ENCODE measurements at regions not wholly inside any gene's neighbourhood (a gene's known extent, or its start where the extent isn't known, plus 50 kb on each side); places are given as distances from the start of the nearest gene placed in this dataset.

GRCh38 chr2:155315768-155316167 is 617.3 kb downstream of the KCNJ3 start:
- Histone ChIP-seq H4K20me1 (ENCODE audit: insufficient read depth, low read length) (no peaks in the 10 kb centered on the region), H3K23ac (ENCODE audit: low read depth, low read length) (no peak overlapping the region), H3K27ac (ENCODE audit: insufficient read depth, low read length) (no peak overlapping the region), H4K8ac (ENCODE audit: low read depth in 2 of 2, low read length in 2 of 2) (no peak overlapping the region), H2AK5ac (ENCODE audit: low read depth, low read length) (no peak overlapping the region), H3K14ac (replicated peaks; ENCODE audit: low read depth, low read length) (no peak overlapping the region), H3K9me3 (ENCODE audit: control insufficient read depth, insufficient read depth, low read length) (no peaks in the 10 kb centered on the region), H3K9me1 (ENCODE audit: insufficient read depth, low read length) (no peaks in the 10 kb centered on the region), H3K9ac (ENCODE audit: low read depth, low read length) (no peak overlapping the region), H3K4ac (ENCODE audit: low read depth, low read length) (no peak overlapping the region), H3K36me3 (ENCODE audit: control insufficient read depth, insufficient read depth, low read length) (no peaks in the 10 kb centered on the region), H4K91ac (ENCODE audit: insufficient read depth, low read depth, low read length) (no peak overlapping the region), H2AFZ (replicated peaks; ENCODE audit: low read length, poor library complexity) (no peak overlapping the region), H2AK9ac (replicated peaks; ENCODE audit: low read depth, low read length, poor library complexity) (no peak overlapping the region), H4K5ac (ENCODE audit: low read depth, low read length) (no peak overlapping the region), H3K18ac (ENCODE audit: low read depth, low read length) (no peak overlapping the region), H2BK120ac (ENCODE audit: low read depth, low read length) (no peak overlapping the region), H2BK15ac (ENCODE audit: low read depth, low read length) (no peak overlapping the region), H3K4me1 (ENCODE audit: control insufficient read depth, insufficient read depth, low read length) (no peaks in the 10 kb centered on the region), H3K79me1 (ENCODE audit: low read depth in 1 of 2, low read length in 2 of 2) (no peaks in the 10 kb centered on the region), H3K4me2 (ENCODE audit: low read depth, low read length) (no peak overlapping the region), H3K56ac (ENCODE audit: extremely low read depth, insufficient read depth, low read length) (no peak overlapping the region), H3K4me3 (ENCODE audit: insufficient read depth, low read depth, low read length) (no peak overlapping the region), H3K27me3 (ENCODE audit: control insufficient read depth, insufficient read depth, low read length) (no peaks in the 10 kb centered on the region), H2BK5ac (ENCODE audit: low read depth, low read length, poor library complexity, severe bottlenecking) (no peak overlapping the region), H2BK20ac (ENCODE audit: low read depth, low read length) (no peak overlapping the region)
- ChIA-PET CTCF (no interaction called here), POLR2A (ENCODE audit: unreplicated experiment) (no interaction called here)
- intact Hi-C loops (cut with micrococcal nuclease), result no loop called here
- no TSS peak for BruUV-seq (replicated peaks)
- DNase-seq, result no peak
- WGBS, 2 experiments (ENCODE audit: extremely low coverage in 2 of 2, insufficient read length in 1 of 2), result 92% methylated on average over 2 of the region's 2 CpGs; no CpG with 5 or more reads in 1 of the 2 experiments
- TF ChIP-seq RFX5 (IDR thresholded peaks at IDR 0.05; ENCODE audit: low read depth, low read length) (no peak), NFE2L2 (IDR thresholded peaks at IDR 0.05; ENCODE audit: low read depth, low read length) (no peak), RAD21 (IDR thresholded peaks at IDR 0.05; ENCODE audit: low read length) (no peak), FOS (IDR thresholded peaks at IDR 0.05; ENCODE audit: low read depth, low read length) (no peak), CEBPB (IDR thresholded peaks at IDR 0.05; ENCODE audit: low read depth, low read length) (no peak), SMC3 (IDR thresholded peaks at IDR 0.05; ENCODE audit: low read depth, low read length) (no peak), CTCF (conservative IDR thresholded peaks at IDR 0.05; ENCODE audit: low read depth, low read length) (no peak), MAZ (IDR thresholded peaks at IDR 0.05; ENCODE audit: borderline replicate concordance, low read depth, low read length) (no peak), MAFK (IDR thresholded peaks at IDR 0.05; ENCODE audit: low read depth, low read length) (no peak), USF2 (IDR thresholded peaks at IDR 0.05; ENCODE audit: low read depth, low read length) (no peak), POLR2A (IDR thresholded peaks at IDR 0.05; ENCODE audit: low read depth, low read length) (no peak), CHD1 (IDR thresholded peaks at IDR 0.05; ENCODE audit: low read depth, low read length) (no peak), ELK1 (IDR thresholded peaks at IDR 0.05; ENCODE audit: borderline replicate concordance, low read depth, low read length) (no peak), RCOR1 (IDR thresholded peaks at IDR 0.05; ENCODE audit: insufficient replicate concordance, low read length) (no peak), MXI1 (IDR thresholded peaks at IDR 0.05; ENCODE audit: borderline replicate concordance, low read depth, low read length) (no peak), BHLHE40 (IDR thresholded peaks at IDR 0.05; ENCODE audit: low read depth, low read length) (no peak)
- ATAC-seq (ENCODE audit: low read depth), result no peak
- in situ Hi-C loops (cut with MboI; ENCODE audit: low sequenced_read_pairs), result no loop called here
- dilution Hi-C loops (cut with HindIII; ENCODE audit: low sequenced_read_pairs, unreplicated experiment), result no loop called here

Data from IMR-90 (cell line).